Endodermal cell (in vitro differentiated cells): ENCODE measurements at regions not wholly inside any gene's neighbourhood (a gene's known extent, or its start where the extent isn't known, plus 50 kb on each side); places are given as distances from the start of the nearest gene placed in this dataset.

Source experiments
- DNase-seq: peaks from one replicate; pipeline ENCODE4 v3.0.0-alpha.2; 2017
- H3K27ac ChIP-seq: 2 replicates; pipeline ENCODE4 v1.5.1; 2013; ENCODE audit warnings: mild to moderate bottlenecking, low read depth, low read length, moderate library complexity
- H3K27me3 ChIP-seq: 2 replicates; pipeline ENCODE4 v1.6.1; 2013; ENCODE audit warnings: mild to moderate bottlenecking, low read length, moderate library complexity; ENCODE audit not compliant: insufficient read depth, control insufficient read depth, poor library complexity, severe bottlenecking
- H3K36me3 ChIP-seq: 2 replicates; pipeline ENCODE4 v1.7.0; 2013; ENCODE audit warnings: mild to moderate bottlenecking, low read length, moderate library complexity; ENCODE audit not compliant: control insufficient read depth, insufficient read depth
- H3K4me1 ChIP-seq: one replicate; pipeline ENCODE4 v1.7.0; 2013; ENCODE audit warnings: low read length; ENCODE audit not compliant: control insufficient read depth, insufficient read depth
- H3K4me3 ChIP-seq: 2 replicates; pipeline ENCODE4 v1.5.1; 2013; ENCODE audit warnings: mild to moderate bottlenecking, low read length, moderate library complexity
- H3K9ac ChIP-seq: 2 replicates; pipeline ENCODE4 v1.6.1; 2013; ENCODE audit warnings: mild to moderate bottlenecking, low read length, moderate library complexity; ENCODE audit not compliant: poor library complexity, severe bottlenecking; ENCODE audit errors: extremely low read depth
- H3K9me3 ChIP-seq: 2 replicates; pipeline ENCODE4 v1.6.1; 2013; ENCODE audit warnings: mild to moderate bottlenecking, low read length, moderate library complexity; ENCODE audit not compliant: control insufficient read depth
- H3K27ac Mint-ChIP-seq: 2 replicates; pipeline ENCODE4 v1.8.0; 2020; ENCODE audit warnings: mixed read lengths
- H3K27me3 Mint-ChIP-seq: 2 replicates; pipeline ENCODE4 v1.8.0; 2021; ENCODE audit warnings: mild to moderate bottlenecking, mixed read lengths; ENCODE audit not compliant: insufficient read depth
- H3K36me3 Mint-ChIP-seq: 2 replicates; pipeline ENCODE4 v1.8.0; 2020; ENCODE audit warnings: low read depth, mixed read lengths
- H3K4me1 Mint-ChIP-seq: 2 replicates; pipeline ENCODE4 v1.8.0; 2020; ENCODE audit warnings: mixed read lengths
- H3K4me3 Mint-ChIP-seq: 2 replicates; pipeline ENCODE4 v1.8.0; 2020; ENCODE audit warnings: mild to moderate bottlenecking, moderate library complexity, mixed read lengths
- H3K9me3 Mint-ChIP-seq: 2 replicates; pipeline ENCODE4 v1.8.0; 2020; ENCODE audit warnings: mild to moderate bottlenecking, mixed read lengths
- WGBS, 2 experiments: methylation state at CpG; one replicate each; pipeline versions ENCODE4 v1.1.5 to v1.1.7; 2013; ENCODE audit warnings: missing lambda C conversion rate in 2 of 2, mixed read lengths in 1 of 2; ENCODE audit not compliant: insufficient coverage in 1 of 2, insufficient read length in 1 of 2; 5-methylcytosine and 5-hydroxymethylcytosine counted together
- TF ChIP-seq, protein P1 (sequence below): fragments of 200-600 bp; sonication (generic); conservative IDR thresholded peaks from 2 replicates; pipeline ENCODE4 v1.5.0; 2021; ENCODE audit warnings: antibody characterized with exemption, mild to moderate bottlenecking

DNA sequence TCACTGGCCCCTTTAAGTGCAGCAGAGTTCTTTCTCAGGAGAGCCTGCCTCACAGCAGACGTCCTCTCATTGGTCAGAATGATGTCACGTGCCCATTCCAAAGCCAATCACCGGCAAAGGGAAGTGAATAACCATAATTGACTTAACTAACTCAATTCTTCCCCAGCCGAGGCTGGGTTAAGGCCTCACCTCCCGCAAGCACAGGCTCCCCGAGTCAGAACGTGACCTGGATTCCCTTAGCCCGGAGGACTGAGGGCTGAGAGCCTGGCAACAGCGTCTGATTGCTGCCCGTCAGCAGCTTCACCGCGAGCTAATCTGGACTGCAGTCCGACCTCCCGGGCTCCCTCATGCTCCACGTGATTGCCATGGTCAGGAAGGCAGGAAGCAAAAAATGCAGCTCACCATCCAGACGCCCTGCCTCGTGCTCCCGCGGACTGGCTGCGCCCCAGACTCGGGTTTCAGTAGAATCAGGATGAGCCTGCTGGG is 92.1 kb upstream of the FZD10 start:
- Mint-ChIP-seq H3K4me3 (no peak overlapping the region), H3K27me3 (peaks cover 87% of the 10 kb centered on the region), H3K4me1 (no peaks in the 10 kb centered on the region), H3K36me3 (no peaks in the 10 kb centered on the region), H3K27ac (no peak overlapping the region), H3K9me3 (no peaks in the 10 kb centered on the region)
- Histone ChIP-seq H3K36me3 (no peaks in the 10 kb centered on the region), H3K4me1 (no peaks in the 10 kb centered on the region), H3K27me3 (peaks cover 28% of the 10 kb centered on the region), H3K4me3 (no peak overlapping the region), H3K9ac (no peak overlapping the region), H3K27ac (no peak overlapping the region), H3K9me3 (no peaks in the 10 kb centered on the region)
- DNase-seq: peak; percentile 66
- 89 to 100% methylated on average over 3 to 21 of the region's 21 CpGs for WGBS, 2 experiments
- TF ChIP-seq, protein P1, sequence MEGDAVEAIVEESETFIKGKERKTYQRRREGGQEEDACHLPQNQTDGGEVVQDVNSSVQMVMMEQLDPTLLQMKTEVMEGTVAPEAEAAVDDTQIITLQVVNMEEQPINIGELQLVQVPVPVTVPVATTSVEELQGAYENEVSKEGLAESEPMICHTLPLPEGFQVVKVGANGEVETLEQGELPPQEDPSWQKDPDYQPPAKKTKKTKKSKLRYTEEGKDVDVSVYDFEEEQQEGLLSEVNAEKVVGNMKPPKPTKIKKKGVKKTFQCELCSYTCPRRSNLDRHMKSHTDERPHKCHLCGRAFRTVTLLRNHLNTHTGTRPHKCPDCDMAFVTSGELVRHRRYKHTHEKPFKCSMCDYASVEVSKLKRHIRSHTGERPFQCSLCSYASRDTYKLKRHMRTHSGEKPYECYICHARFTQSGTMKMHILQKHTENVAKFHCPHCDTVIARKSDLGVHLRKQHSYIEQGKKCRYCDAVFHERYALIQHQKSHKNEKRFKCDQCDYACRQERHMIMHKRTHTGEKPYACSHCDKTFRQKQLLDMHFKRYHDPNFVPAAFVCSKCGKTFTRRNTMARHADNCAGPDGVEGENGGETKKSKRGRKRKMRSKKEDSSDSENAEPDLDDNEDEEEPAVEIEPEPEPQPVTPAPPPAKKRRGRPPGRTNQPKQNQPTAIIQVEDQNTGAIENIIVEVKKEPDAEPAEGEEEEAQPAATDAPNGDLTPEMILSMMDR: no peak

DNA sequence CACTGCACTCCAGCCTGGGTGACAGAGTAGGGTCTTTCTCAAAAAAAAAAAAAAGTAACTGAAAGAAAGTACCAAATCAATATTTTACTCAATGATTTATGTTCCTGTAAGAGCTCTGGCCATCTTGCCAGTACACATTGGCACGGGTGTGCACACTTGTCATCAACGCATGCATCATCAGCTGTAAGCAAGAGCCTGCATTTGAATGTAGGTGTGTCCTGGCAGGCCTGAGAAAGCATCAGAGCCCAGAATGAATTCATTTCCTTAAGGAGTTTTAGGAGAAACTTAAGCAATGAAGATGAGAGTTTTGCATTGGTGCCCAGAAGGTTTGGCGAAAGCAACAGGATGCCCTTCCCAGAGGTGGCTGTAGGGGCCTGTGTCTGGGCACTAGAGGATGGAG is 88.5 kb upstream of the FZD10 start:
- H3K9me3 Mint-ChIP-seq: peaks cover 7% of the 10 kb centered on the region
- H3K36me3 Mint-ChIP-seq: no peaks in the 10 kb centered on the region
- WGBS, 2 experiments: 92 to 93% methylated on average over 2 to 3 of the region's 3 CpGs

DNA sequence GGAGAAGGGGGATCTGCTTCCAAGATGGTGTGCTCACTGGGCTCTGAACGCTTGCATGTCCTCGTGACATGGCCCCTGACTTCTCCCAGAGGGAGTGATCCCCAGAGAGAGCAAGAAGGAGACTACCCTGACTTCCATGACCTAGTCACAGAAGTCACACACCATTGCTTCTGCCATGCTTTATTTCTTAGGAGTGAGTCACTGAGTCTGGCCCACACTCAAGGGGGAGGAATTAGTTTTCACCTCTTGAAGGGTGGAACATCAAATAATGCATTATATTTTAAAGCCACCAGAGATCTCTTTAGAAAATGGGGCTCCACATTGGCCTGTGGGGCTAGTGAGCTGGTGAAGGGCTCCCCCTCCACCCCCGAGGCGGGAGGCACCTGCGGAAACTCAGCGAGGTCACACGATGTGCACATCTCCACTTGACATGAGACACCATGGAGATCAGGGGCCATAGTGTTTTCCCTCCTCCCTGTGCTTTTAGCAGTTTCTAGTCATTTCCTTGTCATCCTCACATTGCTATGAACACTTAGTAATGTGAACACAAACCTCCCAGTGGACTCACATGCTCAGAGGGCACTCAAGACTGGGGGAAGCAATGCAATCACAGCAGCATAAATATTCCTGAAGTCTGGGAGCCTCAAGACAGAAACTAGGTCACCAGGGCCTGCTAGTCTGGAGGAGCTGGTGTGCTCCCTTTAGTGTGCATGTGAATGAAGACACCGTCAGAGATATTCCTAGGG is 87.4 kb upstream of the FZD10 start:
- H3K36me3 ChIP-seq: no peaks in the 10 kb centered on the region
- H3K36me3 Mint-ChIP-seq: no peaks in the 10 kb centered on the region
- H3K4me3 ChIP-seq: no peak overlapping the region
- H3K9me3 ChIP-seq: peaks cover 4% of the 10 kb centered on the region
- no peaks in the 10 kb centered on the region for H3K4me1 ChIP-seq
- H3K4me1 Mint-ChIP-seq: peaks cover 7% of the 10 kb centered on the region
- 86 to 91% methylated on average over 6 to 8 of the region's 8 CpGs for WGBS, 2 experiments
- no peak overlapping the region for H3K27ac Mint-ChIP-seq
- peaks cover 13% of the 10 kb centered on the region for H3K9me3 Mint-ChIP-seq
- TF ChIP-seq, protein P1: no peak
- H3K4me3 Mint-ChIP-seq: no peak overlapping the region
- no peak overlapping the region for H3K27ac ChIP-seq
- H3K27me3 ChIP-seq: peaks cover 57% of the 10 kb centered on the region
- no peak for DNase-seq
- H3K9ac ChIP-seq: no peak overlapping the region
- H3K27me3 Mint-ChIP-seq: peaks cover 80% of the 10 kb centered on the region

More for the DNA sequence above, 88.5 kb upstream of the FZD10 start:
- no peak for DNase-seq
- H3K4me3 Mint-ChIP-seq: no peak overlapping the region
- peaks cover 80% of the 10 kb centered on the region for H3K27me3 Mint-ChIP-seq
- no peaks in the 10 kb centered on the region for H3K36me3 ChIP-seq
- H3K4me1 ChIP-seq: no peaks in the 10 kb centered on the region
- TF ChIP-seq, protein P1: no peak
- H3K4me1 Mint-ChIP-seq: peaks cover 7% of the 10 kb centered on the region
- H3K9ac ChIP-seq: no peak overlapping the region
- H3K4me3 ChIP-seq: no peak overlapping the region
- H3K9me3 ChIP-seq: peaks cover 4% of the 10 kb centered on the region
- H3K27ac Mint-ChIP-seq: no peak overlapping the region
- peaks cover 46% of the 10 kb centered on the region for H3K27me3 ChIP-seq
- no peak overlapping the region for H3K27ac ChIP-seq
